Dendritic cell treated with granulocyte-macrophage colony-stimulating factor and Interleukin-4, amounts not matched to agents 40 ng/mL and 50 ng/mL, for 4 days (primary cell): ENCODE measurements at regions not wholly inside any gene's neighbourhood (a gene's known extent, or its start where the extent isn't known, plus 50 kb on each side); places are given as distances from the start of the nearest gene placed in this dataset.

ENCODE experiments used
- H3K27ac Mint-ChIP-seq: one replicate; pipeline ENCODE4 v1.8.0; 2022; ENCODE audit warnings: mild to moderate bottlenecking, mixed read lengths
- H3K27me3 Mint-ChIP-seq: one replicate; pipeline ENCODE4 v1.8.0; 2022; ENCODE audit warnings: mild to moderate bottlenecking, mixed read lengths
- H3K36me3 Mint-ChIP-seq: one replicate; pipeline ENCODE4 v1.8.0; 2022; ENCODE audit warnings: low read depth, mixed read lengths
- H3K4me1 Mint-ChIP-seq: one replicate; pipeline ENCODE4 v1.8.0; 2022; ENCODE audit warnings: low read depth, mixed read lengths
- H3K4me3 Mint-ChIP-seq: one replicate; pipeline ENCODE4 v1.8.0; 2022; ENCODE audit warnings: mild to moderate bottlenecking, moderate library complexity, mixed read lengths
- H3K9me3 Mint-ChIP-seq: one replicate; pipeline ENCODE4 v1.8.0; 2022; ENCODE audit warnings: mixed read lengths
- intact Hi-C: fragments of 100-400 bp; cut with micrococcal nuclease; formaldehyde crosslinking; loops from one replicate; pipeline ENCODE4 v1.15.0; 2022

DNA sequence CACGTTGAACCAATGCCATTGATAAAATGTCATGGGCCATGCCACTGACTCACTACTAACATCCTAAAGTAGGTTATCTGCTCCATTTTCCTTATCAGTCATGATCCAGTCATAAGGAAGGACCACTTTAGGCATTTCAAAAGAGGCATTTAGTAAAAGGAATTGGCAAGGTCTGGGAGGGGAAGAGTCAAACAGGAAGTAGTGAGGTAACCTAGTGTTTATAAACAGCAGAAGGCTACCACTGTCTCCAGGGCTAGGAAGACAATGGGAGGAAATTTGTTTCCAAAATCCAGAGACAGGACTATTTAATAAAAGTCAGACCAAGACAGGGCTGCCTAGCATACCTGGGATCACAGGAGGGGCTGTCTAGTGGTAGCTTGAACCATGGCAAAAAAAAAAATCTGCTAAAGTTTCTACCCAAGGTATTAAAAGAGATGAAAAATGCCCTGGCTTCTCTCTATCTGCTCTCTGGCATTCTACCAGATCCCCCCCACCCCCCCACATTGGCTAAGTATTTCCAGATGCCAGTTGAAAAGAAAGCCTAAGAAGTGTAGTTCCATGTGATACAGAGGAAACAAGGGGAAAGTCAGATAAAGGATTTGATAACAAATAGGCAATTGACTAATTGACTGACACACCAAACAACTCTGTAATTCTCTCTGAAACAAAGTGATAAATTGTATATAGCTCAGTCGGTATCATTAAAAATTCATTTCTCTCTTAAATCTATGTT lies 50.4 kb upstream of the C11orf87 start:
- no peak overlapping the region for H3K27ac Mint-ChIP-seq
- H3K9me3 Mint-ChIP-seq: peaks cover 21% of the 10 kb centered on the region
- no peak overlapping the region for H3K4me3 Mint-ChIP-seq
- no peaks in the 10 kb centered on the region for H3K27me3 Mint-ChIP-seq
- intact Hi-C loops: no loop called here
- H3K4me1 Mint-ChIP-seq: no peaks in the 10 kb centered on the region
- H3K36me3 Mint-ChIP-seq: no peaks in the 10 kb centered on the region
